ENCODE measurements at regions not wholly inside any gene's neighbourhood (a gene's known extent, or its start where the extent isn't known, plus 50 kb on each side); places are given as distances from the start of the nearest gene placed in this dataset.
A peak's percentile ranks its signal among the peaks of the same experiment; 100 is the strongest.

- no peaks in the 10 kb centered on the region for H3K4me1 ChIP-seq
- 62 to 66% methylated on average over 8 of the region's 8 CpGs for WGBS, 2 donors
- no peaks in the 10 kb centered on the region for H3K9me3 ChIP-seq
Measured at GRCh38 chr22:25437414-25438160, 126.9 kb upstream of the GRK3 start.

GRCh38 chr22:25447067-25447685, 117.3 kb upstream of the GRK3 start:
- intact Hi-C loops (cut with DNase I), result loop anchor here in 2 of 10 donors (5.0 kb wide), 2 partner anchors 45 to 85 kb away; no protein-coding TSS in a partner anchor

More at GRCh38 chr22:25437414-25438160, 126.9 kb upstream of the GRK3 start:
- DNase-seq, result no peak
- Histone ChIP-seq H3K27me3 (peaks cover 0 to 5% (median 0%) of the 10 kb centered on the region in 7 donors), H3K27ac (no peak overlapping the region), H3K4me3 (no peak overlapping the region), H3K36me3 (no peaks in the 10 kb centered on the region)
- TF ChIP-seq CTCF (IDR thresholded peaks at IDR 0.05), result no peak
- intact Hi-C loops (cut with DNase I), result loop anchor here in 1 of 10 donors (10.0 kb wide), 1 partner anchor 1843 kb away; no protein-coding TSS in a partner anchor
- peak in 1 of 8 donors; percentile 59 for ATAC-seq

GRCh38 chr22:25447686-25448434, 116.6 kb upstream of the GRK3 start:
- Histone ChIP-seq H3K27ac (peak overlapping the region in 9 of 10 donors; percentile 52 to 92 (median 84)), H3K9me3 (no peaks in the 10 kb centered on the region), H3K36me3 (peaks cover 0 to 12% (median 0%) of the 10 kb centered on the region in 9 donors), H3K4me3 (peak overlapping the region; percentile 44 to 90 (median 82)), H3K27me3 (no peaks in the 10 kb centered on the region), H3K4me1 (peaks cover 0 to 48% (median 26%) of the 10 kb centered on the region in 9 donors)
- intact Hi-C loops (cut with DNase I), result loop anchor here in 2 of 10 donors (5.0 kb wide), 2 partner anchors 46 to 86 kb away; no protein-coding TSS in a partner anchor
- ATAC-seq (peak; percentile 95 to 97 (median 97)), DNase-seq (peak; percentile 89 to 95)
- peak; percentile 86 to 99 (median 94) for TF ChIP-seq CTCF (IDR thresholded peaks at IDR 0.05)
- WGBS, 2 donors, result 4 to 5% methylated on average over 30 of the region's 30 CpGs

More at GRCh38 chr22:25447067-25447685, 117.3 kb upstream of the GRK3 start:
- no peak for TF ChIP-seq CTCF (IDR thresholded peaks at IDR 0.05)
- Histone ChIP-seq H3K9me3 (no peaks in the 10 kb centered on the region), H3K36me3 (peaks cover 0 to 12% (median 0%) of the 10 kb centered on the region in 9 donors), H3K4me3 (peak overlapping the region in 1 of 10 donors; percentile 83), H3K27ac (peak overlapping the region in 2 of 10 donors; percentile 87 to 89), H3K4me1 (peaks cover 0 to 43% (median 26%) of the 10 kb centered on the region in 9 donors), H3K27me3 (no peaks in the 10 kb centered on the region)
- peak in 1 of 8 donors; percentile 4 for ATAC-seq
- WGBS, 2 donors, result 38 to 40% methylated on average over 4 of the region's 4 CpGs
- no peak for DNase-seq

All from heart right ventricle (tissue), 16 donors.